HG03558 (cell line): ENCODE measurements at regions not wholly inside any gene's neighbourhood (a gene's known extent, or its start where the extent isn't known, plus 50 kb on each side); places are given as distances from the start of the nearest gene placed in this dataset.
"Not testable (repeated sequence)": the region's sequence is repeated elsewhere in the genome, so short reads cannot be mapped to it uniquely, and the experiment has no call there.

Source experiments
- ATAC-seq: cut with Tn5 transposase; IDR thresholded peaks from one replicate; pipeline ENCODE4 v1.9.1; 2021; ENCODE audit warnings: moderate number of reproducible peaks; ENCODE audit not compliant: unreplicated experiment; ENCODE audit errors: extremely low read depth

DNA sequence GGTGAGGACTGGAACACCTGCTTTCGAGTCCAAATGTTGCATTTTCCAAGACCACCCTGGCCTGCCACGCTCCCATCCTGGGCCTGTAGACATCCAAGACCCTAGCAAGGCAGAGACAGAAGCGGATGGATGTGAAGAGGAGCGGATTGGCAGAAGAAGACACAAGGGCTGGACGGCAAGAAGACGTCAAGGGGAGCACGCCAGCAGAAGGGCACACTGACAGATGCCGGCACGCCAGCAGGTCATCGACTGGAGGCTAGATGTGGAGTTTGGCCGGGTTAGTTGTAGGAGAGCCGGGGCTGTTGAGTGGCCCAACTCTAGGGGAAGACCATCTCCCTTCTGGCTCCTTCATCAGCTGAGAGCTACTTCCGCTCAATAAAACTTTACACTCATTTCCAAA, 251.6 kb downstream of the ZWINT start:
- no peak for ATAC-seq

- no peak for ATAC-seq
These were observed 256.1 kb downstream of the ZWINT start for GRCh38 chr10:56104923-56105322.

DNA sequence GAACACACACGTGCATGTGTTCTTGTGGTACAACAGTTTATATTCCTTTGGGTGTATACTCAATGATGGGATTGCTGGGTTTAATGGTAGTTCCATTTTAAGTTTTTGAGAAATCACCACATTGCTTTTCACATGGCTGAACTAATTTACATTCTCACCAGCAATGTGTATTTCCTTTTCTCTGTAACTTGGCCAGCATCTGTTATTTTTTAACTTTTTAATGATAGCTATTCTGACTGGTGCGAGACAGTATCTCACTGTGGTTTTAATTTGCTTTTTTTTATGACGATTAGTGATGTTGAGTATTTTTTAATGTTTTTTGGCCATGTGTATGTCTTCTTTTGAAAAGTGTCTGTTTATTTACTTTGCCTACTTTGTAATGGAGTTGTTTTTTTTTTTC, 256.6 kb downstream of the ZWINT start:
- ATAC-seq, result no peak

GRCh38 chr10:56096226-56096517, 264.9 kb downstream of the ZWINT start:
- ATAC-seq, result no peak

- ATAC-seq, result no peak
These were observed 265.4 kb downstream of the ZWINT start for GRCh38 chr10:56095506-56096225.

DNA sequence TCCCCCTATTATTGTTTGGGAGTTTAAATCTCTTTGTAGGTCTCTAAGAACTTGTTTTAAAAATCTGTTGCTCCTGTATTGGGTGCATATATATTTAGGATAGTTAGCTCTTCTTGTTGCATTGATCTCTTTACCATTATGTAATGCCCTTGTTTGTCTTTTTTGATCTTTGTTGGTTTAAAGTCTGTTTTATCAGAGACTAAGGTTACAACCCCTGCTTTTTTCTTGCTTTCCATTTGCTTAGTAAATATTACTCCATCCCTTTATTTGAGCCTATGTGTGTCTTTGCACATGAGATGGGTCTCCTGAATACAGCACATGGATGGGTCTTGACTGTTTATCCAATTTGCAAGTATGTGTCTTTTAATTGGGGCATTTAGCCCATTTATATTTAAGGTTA, 267.4 kb downstream of the ZWINT start:
- ATAC-seq, result not testable (repeated sequence)

DNA sequence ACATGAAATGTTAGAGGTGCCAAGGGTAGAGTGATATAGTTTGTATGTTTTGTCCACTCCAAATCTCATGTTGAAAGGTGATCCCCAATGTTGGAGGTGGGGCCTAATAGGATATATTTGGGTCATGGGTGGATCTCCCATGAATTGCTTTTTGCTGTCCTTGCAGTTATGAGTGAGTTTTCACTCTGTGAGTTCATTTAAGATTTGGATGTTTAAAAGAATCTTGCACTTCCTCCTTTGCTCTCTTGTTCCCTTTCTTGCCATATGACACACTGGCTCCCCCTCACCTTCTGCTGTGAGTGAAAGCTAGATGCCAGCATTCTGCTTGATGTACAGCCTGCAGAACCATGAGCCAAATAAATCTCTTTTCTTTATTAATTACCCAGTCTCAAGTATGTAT, 269.2 kb downstream of the ZWINT start:
- no peak for ATAC-seq

DNA sequence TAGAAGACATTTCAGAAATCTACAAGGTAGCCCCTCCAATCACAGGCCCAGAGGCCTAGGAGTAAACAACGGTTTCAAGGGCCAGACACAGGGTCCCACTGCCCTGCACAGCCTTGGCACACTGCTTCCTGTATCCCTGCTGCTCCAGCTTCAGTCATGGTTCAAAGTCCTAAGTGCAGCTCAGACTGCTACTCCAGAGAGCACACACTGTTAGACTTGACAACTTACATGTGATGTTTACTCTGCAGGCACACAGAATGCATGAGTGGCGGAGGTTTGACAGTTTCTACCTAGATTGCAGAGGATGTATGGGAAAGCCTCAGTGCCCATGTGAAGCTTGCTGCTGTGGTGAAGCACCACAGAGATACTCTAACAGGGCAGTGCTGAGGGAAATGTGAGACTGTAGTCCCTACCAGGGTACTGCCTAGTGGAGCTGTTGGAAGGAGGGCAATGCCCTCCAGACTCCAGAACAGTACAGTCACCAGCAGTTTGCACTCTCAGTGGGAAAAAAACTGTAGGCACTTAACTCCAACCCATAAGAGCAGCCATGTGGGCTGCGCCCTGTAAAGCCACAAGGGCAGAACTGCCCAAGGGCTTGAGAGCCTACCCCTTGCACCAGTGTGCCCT, 270.0 kb downstream of the ZWINT start:
- no peak for ATAC-seq

DNA sequence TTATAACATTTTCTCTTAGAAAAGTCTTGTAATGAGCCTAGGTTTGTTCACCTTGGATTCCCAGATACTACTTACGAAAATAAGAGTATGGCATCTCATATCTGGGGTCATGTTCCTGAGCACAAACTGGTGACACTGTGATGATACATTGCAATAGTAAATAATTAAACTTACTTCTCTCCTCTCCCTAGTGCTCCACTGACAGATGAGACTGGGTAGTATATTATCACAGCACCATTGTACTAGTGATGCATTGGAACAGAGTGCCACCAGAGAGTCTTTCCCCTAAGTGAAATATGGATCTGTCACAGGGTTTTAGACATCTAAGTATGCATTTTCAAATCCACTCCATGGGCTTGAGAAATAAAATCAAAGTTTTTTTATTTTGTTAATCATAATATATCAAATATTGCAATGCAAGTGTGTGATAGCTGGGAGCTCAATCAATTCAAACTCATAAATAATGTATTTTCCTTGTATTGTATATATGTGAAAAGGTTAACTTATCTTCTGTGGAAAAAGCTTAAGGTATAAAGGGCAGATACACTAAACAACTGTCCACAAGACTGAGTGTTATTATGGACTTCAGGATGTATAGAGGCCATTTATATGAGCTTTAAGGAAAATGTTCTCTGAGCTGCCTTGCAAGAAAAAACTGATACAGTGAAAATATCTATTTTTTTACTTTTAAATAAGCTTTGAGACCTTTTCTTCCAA, 275.5 kb downstream of the ZWINT start:
- no peak for ATAC-seq

- ATAC-seq, result no peak
These were observed 278.9 kb downstream of the ZWINT start for GRCh38 chr10:56082169-56082568.

- no peak for ATAC-seq
These were observed 292.4 kb downstream of the ZWINT start for GRCh38 chr10:56068473-56069263.

DNA sequence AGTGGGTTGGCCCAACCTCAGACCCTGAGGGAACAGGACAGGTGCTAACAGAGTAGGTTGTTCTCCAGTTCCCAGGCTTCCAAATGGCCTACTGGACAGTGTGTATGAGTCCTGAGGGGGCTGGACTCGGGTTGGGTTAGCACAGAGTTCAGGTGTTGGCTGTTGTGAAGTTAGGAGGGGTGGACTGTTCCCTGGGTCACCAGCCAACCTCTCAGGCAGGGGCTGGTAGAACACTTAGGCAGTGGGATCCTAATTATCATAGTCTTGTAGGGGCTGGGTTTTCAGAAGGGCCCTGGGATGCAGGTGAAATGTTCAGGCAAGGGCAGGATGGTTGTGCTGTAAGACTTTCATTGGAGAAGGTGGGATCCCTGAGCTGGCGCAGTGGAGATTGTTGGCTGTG, 293.0 kb downstream of the ZWINT start:
- no peak for ATAC-seq

DNA sequence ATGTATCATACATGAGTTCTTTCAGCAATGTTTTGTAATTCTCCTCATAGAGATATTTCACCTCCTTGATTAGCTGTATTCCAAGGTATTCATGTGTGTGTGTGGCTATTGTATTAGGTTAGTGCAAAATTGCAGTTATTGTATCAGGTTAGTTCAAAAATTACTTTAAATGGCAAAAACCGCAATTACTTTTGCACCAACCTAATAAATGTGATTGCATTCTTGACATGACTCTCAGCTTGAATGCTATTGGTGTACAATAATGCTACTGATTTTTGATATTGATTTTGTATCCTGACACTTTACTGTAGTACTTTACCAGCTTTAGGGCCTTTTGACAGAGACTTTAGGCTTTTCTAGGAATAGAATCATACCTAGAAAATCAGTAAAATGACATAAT, 297.4 kb downstream of the ZWINT start:
- no peak for ATAC-seq

DNA sequence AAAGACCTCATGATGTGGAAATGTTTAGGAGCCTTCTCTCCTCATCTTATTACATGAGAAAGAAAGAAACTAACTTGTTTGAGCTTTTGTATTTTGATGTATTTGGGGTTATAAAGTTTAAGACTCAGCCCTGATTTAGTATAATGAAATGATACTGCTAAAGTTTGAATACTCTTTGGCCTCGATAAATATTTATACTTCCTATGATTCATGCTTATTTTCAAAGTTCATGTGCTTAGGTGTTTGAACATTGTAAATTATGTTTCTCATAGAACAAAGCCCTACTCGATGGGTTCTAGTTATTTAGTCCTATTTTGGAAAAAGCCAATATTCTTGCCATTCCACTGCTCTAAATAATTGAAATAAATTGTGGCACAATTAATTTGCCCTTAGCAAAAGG, 303.2 kb downstream of the ZWINT start:
- no peak for ATAC-seq

DNA sequence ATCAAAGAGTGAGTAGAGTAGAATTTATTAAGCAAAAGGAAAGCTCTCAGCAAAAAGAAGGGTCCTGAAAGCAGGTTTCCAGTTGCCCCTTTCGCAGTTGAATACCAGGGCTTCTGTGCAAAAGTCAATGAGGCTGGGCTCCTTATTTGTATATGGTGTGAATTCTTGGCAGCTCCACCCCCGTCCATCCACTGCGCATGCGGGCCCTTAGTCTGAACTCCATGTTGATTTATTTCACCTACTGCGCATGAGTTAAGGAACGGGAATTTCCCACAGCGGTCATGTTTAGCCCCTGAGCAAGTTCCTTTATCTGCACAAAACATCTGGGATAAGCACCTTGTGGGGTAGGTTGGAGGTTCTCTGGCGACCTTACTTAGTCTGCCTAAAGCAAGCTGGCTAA, 325.6 kb downstream of the ZWINT start:
- ATAC-seq, result no peak

GRCh38 chr10:56028298-56029132, 332.5 kb downstream of the ZWINT start:
- no peak for ATAC-seq

- ATAC-seq, result no peak
These were observed 349.0 kb downstream of the ZWINT start for GRCh38 chr10:56012101-56012500.

DNA sequence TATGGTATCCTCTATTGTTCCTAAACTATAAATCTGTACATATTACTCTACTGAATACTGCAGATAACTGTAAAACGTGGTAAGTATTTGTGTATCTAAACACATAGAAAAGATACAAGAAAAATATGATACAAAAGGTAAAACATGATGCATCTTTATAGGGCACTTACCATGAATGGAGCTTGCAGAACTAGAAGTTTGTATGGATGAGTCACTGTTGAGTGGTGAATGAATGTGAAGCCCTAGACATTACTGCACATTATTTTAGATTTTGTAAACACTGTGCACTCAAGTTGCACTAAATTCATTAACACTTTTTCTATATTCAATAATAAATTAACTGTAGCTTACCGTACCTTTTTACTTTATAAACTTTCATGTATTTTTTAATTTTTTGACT, 357.5 kb downstream of the ZWINT start:
- ATAC-seq, result no peak

DNA sequence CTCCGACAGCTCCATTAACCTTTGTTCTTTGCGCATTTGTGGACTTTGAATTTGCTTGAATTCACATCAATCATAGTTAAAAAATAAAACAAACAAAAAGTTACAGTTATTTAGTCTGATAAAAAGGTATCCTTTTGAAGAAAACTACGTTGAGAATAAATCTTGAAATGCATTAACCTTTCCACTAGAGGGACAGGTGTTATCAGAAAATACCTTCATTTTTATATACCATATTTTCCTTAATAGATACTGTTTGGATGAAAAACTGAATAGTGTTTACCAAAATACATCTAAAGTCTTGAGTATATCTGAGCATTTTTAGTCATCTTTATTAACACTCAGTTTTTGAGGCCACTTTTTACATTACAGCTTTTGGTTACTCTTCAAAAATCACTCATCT, 371.9 kb downstream of the ZWINT start:
- no peak for ATAC-seq

- ATAC-seq, result no peak
These were observed 381.9 kb downstream of the ZWINT start for GRCh38 chr10:55979203-55979602.
